RWPE1 (cell line): ENCODE measurements at regions not wholly inside any gene's neighbourhood (a gene's known extent, or its start where the extent isn't known, plus 50 kb on each side); places are given as distances from the start of the nearest gene placed in this dataset.

Experiments
- CTCF ChIA-PET: fragments of 350-600 bp; sonication (Branson Sonifier 250); formaldehyde crosslinking; extraction: SDS; loops from one replicate; lab custom pipeline; 2021; lab: Yijun Ruan, JAX
- POLR2A ChIA-PET: fragments of 400-600 bp; formaldehyde crosslinking; extraction: SDS; loops from one replicate; lab custom pipeline; 2020; ENCODE audit warnings: antibody characterized with exemption; ENCODE audit not compliant: low non-redundant PET; lab: Yijun Ruan, JAX
- DNase-seq: peaks from one replicate; pipeline ENCODE4 v3.0.0; 2012; ENCODE audit warnings: low spot score
- H3K27ac ChIP-seq: fragments of 450-650 bp; 2 replicates; pipeline ENCODE4 v1.5.1; 2017
- CTCF ChIP-seq: fragments of 450-650 bp; conservative IDR thresholded peaks from 2 replicates; pipeline ENCODE4 v1.5.1; 2017; ENCODE audit warnings: low read depth, mild to moderate bottlenecking

GRCh38 chr14:30317729-30318128 is 241.2 kb upstream of the G2E3 start:
- no peak for TF ChIP-seq CTCF
- CTCF ChIA-PET = no interaction called here
- POLR2A ChIA-PET = no interaction called here

GRCh38 chr14:30322819-30323218 is 236.1 kb upstream of the G2E3 start:
- TF ChIP-seq CTCF = no peak
- ChIA-PET CTCF (interaction anchor here (1.4 kb wide), 1 partner anchor 52 kb away, joined by 3 read pairs; no protein-coding TSS in a partner anchor), POLR2A (no interaction called here)
- DNase-seq = no peak
- no peak overlapping the region for H3K27ac ChIP-seq

More at GRCh38 chr14:30317729-30318128, 241.2 kb upstream of the G2E3 start:
- no peak overlapping the region for H3K27ac ChIP-seq
- no peak for DNase-seq

- ChIA-PET CTCF (interaction anchor here (0.7 to 0.9 kb wide), 2 partner anchors 8 to 327 kb away, joined by 4 read pairs; no protein-coding TSS in a partner anchor), POLR2A (no interaction called here)
- H3K27ac ChIP-seq = no peak overlapping the region
- DNase-seq = no peak
- TF ChIP-seq CTCF = no peak
These were observed 228.9 kb upstream of the G2E3 start for GRCh38 chr14:30330033-30330432.

- peak; percentile 42 for TF ChIP-seq CTCF
- POLR2A ChIA-PET = no interaction called here
- DNase-seq = peak; percentile 7
- CTCF ChIA-PET = interaction anchor here (0.7 kb wide), 1 partner anchor 328 kb away, joined by 4 read pairs; no protein-coding TSS in a partner anchor
- no peak overlapping the region for H3K27ac ChIP-seq
These were observed 228.5 kb upstream of the G2E3 start for GRCh38 chr14:30330445-30330844.

- POLR2A ChIA-PET = no interaction called here
- CTCF ChIA-PET = interaction anchor here (0.5 kb wide), 1 partner anchor 52 kb away, joined by 3 read pairs; no protein-coding TSS in a partner anchor
- no peak for TF ChIP-seq CTCF
- H3K27ac ChIP-seq = no peak overlapping the region
- DNase-seq = no peak
These were observed 227.9 kb upstream of the G2E3 start for GRCh38 chr14:30331030-30331429.

- no peak for DNase-seq
- TF ChIP-seq CTCF = no peak
- no peak overlapping the region for H3K27ac ChIP-seq
- ChIA-PET POLR2A (no interaction called here), CTCF (interaction anchor here (0.7 kb wide), 1 partner anchor 189 kb away, joined by 3 read pairs; no protein-coding TSS in a partner anchor)
These were observed 226.6 kb upstream of the G2E3 start for GRCh38 chr14:30332374-30332773.
